Cerebellar nuclear complex (tissue), 1 donor: ENCODE measurements at regions not wholly inside any gene's neighbourhood (a gene's known extent, or its start where the extent isn't known, plus 50 kb on each side); places are given as distances from the start of the nearest gene placed in this dataset.
"Not testable (repeated sequence)": the region's sequence is repeated elsewhere in the genome, so short reads cannot be mapped to it uniquely, and the experiment has no call there.

Experiments
- DNase-seq, 2 experiments: peaks; one replicate each; lab custom pipeline; 2025; lab: John Stamatoyannopoulos, UW

GRCh38 chr6:87763901-87764300 is 61.9 kb upstream of the AKIRIN2 start:
- no peak for DNase-seq

GRCh38 chr6:87763276-87763675 is 61.2 kb upstream of the AKIRIN2 start:
- DNase-seq, result no peak

GRCh38 chr6:87762116-87762515 is 60.1 kb upstream of the AKIRIN2 start:
- DNase-seq, result no peak

GRCh38 chr6:87757792-87758191 is 55.8 kb upstream of the AKIRIN2 start:
- DNase-seq, result no peak

DNA sequence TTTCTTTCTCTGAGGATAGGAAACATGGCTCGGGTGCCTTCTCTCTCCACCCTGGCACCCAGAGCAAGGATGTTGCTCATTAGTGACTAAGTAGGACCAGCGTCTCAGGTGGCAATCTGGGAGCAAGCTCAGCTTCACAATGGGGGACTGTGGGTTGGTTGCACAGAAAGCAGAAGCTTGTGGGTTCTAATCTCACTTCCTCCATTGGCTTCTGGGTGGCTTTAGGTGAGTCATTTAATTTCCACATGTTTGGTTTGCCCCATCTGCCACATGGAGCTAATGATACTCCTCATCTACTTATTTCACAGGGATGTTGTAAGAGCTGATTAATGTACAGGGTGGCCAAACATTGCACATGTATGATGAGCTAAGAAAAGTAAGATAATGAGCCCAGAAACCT is 54.8 kb upstream of the AKIRIN2 start:
- DNase-seq, result no peak

- no peak for DNase-seq
Measured at GRCh38 chr6:87755708-87756671, 54.0 kb upstream of the AKIRIN2 start.

- DNase-seq, result no peak
Measured at GRCh38 chr6:87754828-87755227, 52.8 kb upstream of the AKIRIN2 start.

DNA sequence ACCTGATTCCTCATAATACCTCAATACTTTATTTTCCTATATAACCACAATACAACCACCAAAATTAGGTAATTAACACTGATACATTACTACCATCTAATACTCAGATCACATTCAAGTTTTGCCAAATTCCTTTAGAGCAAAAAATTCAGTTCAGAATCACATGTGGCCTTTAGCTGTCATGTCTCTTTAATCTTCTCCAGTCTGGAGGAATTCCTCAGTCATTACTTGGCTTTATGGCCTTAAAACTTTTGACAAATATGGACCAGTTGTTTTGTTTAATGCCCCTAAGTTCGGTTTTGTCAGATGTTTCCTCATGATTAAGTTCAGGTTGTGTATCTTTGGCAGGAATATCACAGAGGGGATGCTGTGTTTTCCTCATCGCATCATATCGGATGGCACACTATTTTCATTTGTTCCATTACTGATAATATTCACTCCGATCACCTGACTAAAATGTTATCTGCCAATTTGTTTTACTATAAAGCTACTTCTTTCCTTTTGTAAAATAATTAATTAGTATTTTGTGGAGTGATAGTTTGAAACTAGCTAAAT is 51.2 kb upstream of the AKIRIN2 start:
- DNase-seq, result no peak

GRCh38 chr6:87752503-87752902 is 50.5 kb upstream of the AKIRIN2 start:
- not testable (repeated sequence) for DNase-seq
